ENCODE measurements at regions not wholly inside any gene's neighbourhood (a gene's known extent, or its start where the extent isn't known, plus 50 kb on each side); places are given as distances from the start of the nearest gene placed in this dataset.

- Mint-ChIP-seq H3K4me3 (no peak overlapping the region), H3K27ac (no peak overlapping the region), H3K36me3 (ENCODE audit: low read depth) (no peaks in the 10 kb centered on the region), H3K9me3 (no peaks in the 10 kb centered on the region), H3K4me1 (ENCODE audit: low read depth) (peaks cover 12% of the 10 kb centered on the region), H3K27me3 (ENCODE audit: insufficient read depth) (no peaks in the 10 kb centered on the region; the same call in 1 of the 2 replicates)
- no peak for DNase-seq
- no peak for TF ChIP-seq CTCF (IDR thresholded peaks at IDR 0.05)
These were observed 206.2 kb upstream of the SGK1 start for GRCh38 chr6:134523903-134524650.

- no peaks in the 10 kb centered on the region; the same call in none of the 2 replicates for H3K27me3 Mint-ChIP-seq (ENCODE audit: insufficient read depth)
- H3K4me1 Mint-ChIP-seq (ENCODE audit: low read depth), result peaks cover 15% of the 10 kb centered on the region
- no peaks in the 10 kb centered on the region for H3K36me3 Mint-ChIP-seq (ENCODE audit: low read depth)
- H3K4me3 Mint-ChIP-seq, result no peak overlapping the region
- H3K9me3 Mint-ChIP-seq, result no peaks in the 10 kb centered on the region
- TF ChIP-seq CTCF (IDR thresholded peaks at IDR 0.05), result no peak
- no peak for DNase-seq
- no peak overlapping the region for H3K27ac Mint-ChIP-seq
These were observed 205.1 kb upstream of the SGK1 start for GRCh38 chr6:134523051-134523450.

GRCh38 chr6:134521116-134521501 is 203.2 kb upstream of the SGK1 start:
- Mint-ChIP-seq H3K27ac (no peak overlapping the region), H3K27me3 (ENCODE audit: insufficient read depth) (no peaks in the 10 kb centered on the region; the same call in 1 of the 2 replicates), H3K36me3 (ENCODE audit: low read depth) (no peaks in the 10 kb centered on the region), H3K4me3 (no peak overlapping the region), H3K4me1 (ENCODE audit: low read depth) (peaks cover 34% of the 10 kb centered on the region), H3K9me3 (no peaks in the 10 kb centered on the region)
- TF ChIP-seq CTCF (IDR thresholded peaks at IDR 0.05), result no peak
- DNase-seq, result no peak

GRCh38 chr6:134520181-134521115 is 202.5 kb upstream of the SGK1 start:
- peaks cover 36% of the 10 kb centered on the region for H3K4me1 Mint-ChIP-seq (ENCODE audit: low read depth)
- TF ChIP-seq CTCF (IDR thresholded peaks at IDR 0.05), result no peak
- no peaks in the 10 kb centered on the region for H3K36me3 Mint-ChIP-seq (ENCODE audit: low read depth)
- H3K27me3 Mint-ChIP-seq (ENCODE audit: insufficient read depth), result no peaks in the 10 kb centered on the region; the same call in 1 of the 2 replicates
- no peak overlapping the region for H3K4me3 Mint-ChIP-seq
- H3K9me3 Mint-ChIP-seq, result no peaks in the 10 kb centered on the region
- no peak for DNase-seq
- no peak overlapping the region for H3K27ac Mint-ChIP-seq

- H3K36me3 Mint-ChIP-seq (ENCODE audit: low read depth), result no peaks in the 10 kb centered on the region
- TF ChIP-seq CTCF (IDR thresholded peaks at IDR 0.05), result no peak
- H3K9me3 Mint-ChIP-seq, result no peaks in the 10 kb centered on the region
- no peaks in the 10 kb centered on the region; the same call in 1 of the 2 replicates for H3K27me3 Mint-ChIP-seq (ENCODE audit: insufficient read depth)
- H3K27ac Mint-ChIP-seq, result no peak overlapping the region
- DNase-seq, result no peak
- no peak overlapping the region for H3K4me3 Mint-ChIP-seq
- H3K4me1 Mint-ChIP-seq (ENCODE audit: low read depth), result peaks cover 36% of the 10 kb centered on the region
These were observed 201.6 kb upstream of the SGK1 start for GRCh38 chr6:134519465-134519864.

Data from HFFc6 (cell line).